GM12873 (cell line): ENCODE measurements at regions not wholly inside any gene's neighbourhood (a gene's known extent, or its start where the extent isn't known, plus 50 kb on each side); places are given as distances from the start of the nearest gene placed in this dataset.

Source experiments
- CTCF ChIP-seq: IDR thresholded peaks from 2 replicates; pipeline ENCODE4 v1.5.1; 2012; ENCODE audit warnings: low read depth, mild to moderate bottlenecking, moderate library complexity, low read length, control low read depth; ENCODE audit not compliant: insufficient read depth; ENCODE audit errors: missing control alignments

- TF ChIP-seq CTCF, result no peak
Observed at GRCh38 chr17:69908626-69909368, 166.2 kb upstream of the KCNJ16 start.

- no peak for TF ChIP-seq CTCF
Observed at GRCh38 chr17:69909389-69909788, 165.6 kb upstream of the KCNJ16 start.

- TF ChIP-seq CTCF, result no peak
Observed at GRCh38 chr17:69912805-69913204, 162.2 kb upstream of the KCNJ16 start.

GRCh38 chr17:69913216-69913615 is 161.8 kb upstream of the KCNJ16 start:
- no peak for TF ChIP-seq CTCF

GRCh38 chr17:69913616-69914015 is 161.4 kb upstream of the KCNJ16 start:
- TF ChIP-seq CTCF, result no peak

GRCh38 chr17:69914520-69914919 is 160.5 kb upstream of the KCNJ16 start:
- TF ChIP-seq CTCF, result no peak

GRCh38 chr17:69916761-69917160 is 158.3 kb upstream of the KCNJ16 start:
- no peak for TF ChIP-seq CTCF
